ENCODE measurements at regions not wholly inside any gene's neighbourhood (a gene's known extent, or its start where the extent isn't known, plus 50 kb on each side); places are given as distances from the start of the nearest gene placed in this dataset.

GRCh38 chr5:86671536-86671935, 53.8 kb downstream of the COX7C start:
- WGBS, 2 donors = 89 to 93% methylated on average over 3 of the region's 3 CpGs
- no peak for DNase-seq (ENCODE audit: low spot score in 2 of 2)
- no peak overlapping the region for H3K4me3 ChIP-seq (ENCODE audit: low read depth, poor library complexity, severe bottlenecking)
- intact Hi-C loops (cut with DNase I; ENCODE audit: low total_unique reads) = no loop called here
- no peak for TF ChIP-seq POLR2A (IDR thresholded peaks at IDR 0.05)
- TF ChIP-seq, protein P1, sequence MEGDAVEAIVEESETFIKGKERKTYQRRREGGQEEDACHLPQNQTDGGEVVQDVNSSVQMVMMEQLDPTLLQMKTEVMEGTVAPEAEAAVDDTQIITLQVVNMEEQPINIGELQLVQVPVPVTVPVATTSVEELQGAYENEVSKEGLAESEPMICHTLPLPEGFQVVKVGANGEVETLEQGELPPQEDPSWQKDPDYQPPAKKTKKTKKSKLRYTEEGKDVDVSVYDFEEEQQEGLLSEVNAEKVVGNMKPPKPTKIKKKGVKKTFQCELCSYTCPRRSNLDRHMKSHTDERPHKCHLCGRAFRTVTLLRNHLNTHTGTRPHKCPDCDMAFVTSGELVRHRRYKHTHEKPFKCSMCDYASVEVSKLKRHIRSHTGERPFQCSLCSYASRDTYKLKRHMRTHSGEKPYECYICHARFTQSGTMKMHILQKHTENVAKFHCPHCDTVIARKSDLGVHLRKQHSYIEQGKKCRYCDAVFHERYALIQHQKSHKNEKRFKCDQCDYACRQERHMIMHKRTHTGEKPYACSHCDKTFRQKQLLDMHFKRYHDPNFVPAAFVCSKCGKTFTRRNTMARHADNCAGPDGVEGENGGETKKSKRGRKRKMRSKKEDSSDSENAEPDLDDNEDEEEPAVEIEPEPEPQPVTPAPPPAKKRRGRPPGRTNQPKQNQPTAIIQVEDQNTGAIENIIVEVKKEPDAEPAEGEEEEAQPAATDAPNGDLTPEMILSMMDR (IDR thresholded peaks at IDR 0.05) = no peak

- TF ChIP-seq, protein P1 (IDR thresholded peaks at IDR 0.05) = no peak
- TF ChIP-seq POLR2A (IDR thresholded peaks at IDR 0.05) = no peak
- WGBS, 2 donors = 85 to 89% methylated on average over 4 of the region's 4 CpGs
- intact Hi-C loops (cut with DNase I; ENCODE audit: low total_unique reads) = no loop called here
- H3K4me3 ChIP-seq (ENCODE audit: low read depth, poor library complexity, severe bottlenecking) = no peak overlapping the region
- DNase-seq (ENCODE audit: low spot score in 2 of 2) = no peak
Observed at GRCh38 chr5:86674069-86674468, 56.3 kb downstream of the COX7C start.

GRCh38 chr5:86675311-86675710, 57.6 kb downstream of the COX7C start:
- WGBS, 2 donors = 60 to 61% methylated on average over 4 of the region's 4 CpGs
- intact Hi-C loops (cut with DNase I; ENCODE audit: low total_unique reads) = no loop called here
- DNase-seq (ENCODE audit: low spot score in 2 of 2) = no peak
- no peak for TF ChIP-seq POLR2A (IDR thresholded peaks at IDR 0.05)
- TF ChIP-seq, protein P1 (IDR thresholded peaks at IDR 0.05) = no peak
- H3K4me3 ChIP-seq (ENCODE audit: low read depth, poor library complexity, severe bottlenecking) = no peak overlapping the region

- WGBS, 2 donors = 0 to 3% methylated on average over 1 of the region's 1 CpG
- TF ChIP-seq, protein P1 (IDR thresholded peaks at IDR 0.05) = no peak
- no peak for TF ChIP-seq POLR2A (IDR thresholded peaks at IDR 0.05)
- DNase-seq (ENCODE audit: low spot score in 2 of 2) = no peak
- H3K4me3 ChIP-seq (ENCODE audit: low read depth, poor library complexity, severe bottlenecking) = no peak overlapping the region
- intact Hi-C loops (cut with DNase I; ENCODE audit: low total_unique reads) = no loop called here
Observed at GRCh38 chr5:86679529-86679928, 61.8 kb downstream of the COX7C start.

- 35 to 57% methylated on average over 2 of the region's 2 CpGs for WGBS, 2 donors
- DNase-seq (ENCODE audit: low spot score in 2 of 2) = no peak
- intact Hi-C loops (cut with DNase I; ENCODE audit: low total_unique reads) = no loop called here
- TF ChIP-seq, protein P1 (IDR thresholded peaks at IDR 0.05) = no peak
- H3K4me3 ChIP-seq (ENCODE audit: low read depth, poor library complexity, severe bottlenecking) = no peak overlapping the region
Observed at GRCh38 chr5:86679949-86680348, 62.2 kb downstream of the COX7C start.

- 62 to 64% methylated on average over 2 of the region's 2 CpGs for WGBS, 2 donors
- DNase-seq (ENCODE audit: low spot score in 2 of 2) = no peak
- no peak overlapping the region for H3K4me3 ChIP-seq (ENCODE audit: low read depth, poor library complexity, severe bottlenecking)
- no peak for TF ChIP-seq POLR2A (IDR thresholded peaks at IDR 0.05)
- TF ChIP-seq, protein P1 (IDR thresholded peaks at IDR 0.05) = no peak
- intact Hi-C loops (cut with DNase I; ENCODE audit: low total_unique reads) = no loop called here
Observed at GRCh38 chr5:86684222-86684621, 66.5 kb downstream of the COX7C start.

Measured in lower leg skin (tissue), 4 donors.